ENCODE measurements at regions not wholly inside any gene's neighbourhood (a gene's known extent, or its start where the extent isn't known, plus 50 kb on each side); places are given as distances from the start of the nearest gene placed in this dataset.

DNA sequence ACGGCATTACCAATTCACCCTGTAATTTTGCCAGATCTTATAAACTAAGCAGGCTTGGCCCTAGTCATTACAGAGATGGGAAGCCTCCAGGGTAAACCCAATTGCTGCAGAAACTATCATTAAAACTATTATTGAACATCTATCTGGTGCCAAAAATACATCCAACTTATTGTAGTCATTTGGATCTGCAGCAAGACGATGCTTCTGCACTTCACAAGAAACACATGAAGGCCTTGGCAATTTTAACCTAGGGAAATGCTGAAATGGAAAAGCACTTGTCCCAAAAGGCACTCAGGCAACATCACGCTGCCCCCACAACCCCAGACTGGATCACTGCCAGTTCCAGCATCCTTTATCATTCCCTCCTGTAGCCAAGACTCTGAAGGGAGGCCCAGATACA, 85.3 kb upstream of the ACVR2A start:
- Histone ChIP-seq H3K9ac (ENCODE audit: low read length) (no peak overlapping the region), H3K79me2 (ENCODE audit: control insufficient read depth, insufficient read depth, low read length) (no peaks in the 10 kb centered on the region), H3K9me3 (ENCODE audit: control extremely low read depth in 1 of 3, control insufficient read depth in 2 of 3, insufficient read depth in 1 of 3, low read length in 2 of 3) (no peaks in the 10 kb centered on the region), H3K27ac (ENCODE audit: low read length in 2 of 2) (no peak overlapping the region), H3K4me2 (replicated peaks; ENCODE audit: low read depth, low read length, poor library complexity, severe bottlenecking) (no peak overlapping the region), H2AFZ (ENCODE audit: insufficient read depth, low read depth, low read length, poor library complexity, severe bottlenecking) (no peak overlapping the region), H3K36me3 (replicated peaks in 1 of 2; ENCODE audit: control extremely low read depth in 1 of 2, control insufficient read depth in 1 of 2, extremely low read depth in 1 of 2, insufficient read depth in 2 of 2, low read length in 1 of 2) (no peaks in the 10 kb centered on the region), H3K4me3 (ENCODE audit: control extremely low read depth in 1 of 5, extremely low read depth in 1 of 5, insufficient read depth in 1 of 5, low read depth in 2 of 5, low read length in 4 of 5) (no peak overlapping the region), H3K4me1 (ENCODE audit: control insufficient read depth in 2 of 2, insufficient read depth in 2 of 2, low read length in 2 of 2) (no peaks in the 10 kb centered on the region), H3K27me3 (replicated peaks in 1 of 4; ENCODE audit: control extremely low read depth in 1 of 4, control insufficient read depth in 3 of 4, insufficient read depth in 4 of 4, low read length in 3 of 4) (no peaks in the 10 kb centered on the region), H4K20me1 (ENCODE audit: control insufficient read depth, insufficient read depth, low read length, poor library complexity, severe bottlenecking) (no peaks in the 10 kb centered on the region)
- POLR2A ChIA-PET, result no interaction called here
- ATAC-seq (ENCODE audit: low read depth) (no peak), DNase-seq (no peak)
- no peak overlapping the region for H3K27ac Mint-ChIP-seq
- intact Hi-C loops (cut with micrococcal nuclease), result no loop called here
- H3K9me3 Mint-ChIP-seq (ENCODE audit: insufficient read depth), result no peaks in the 10 kb centered on the region
- CTCF ChIA-PET, result no interaction called here
- no peak for TF ChIP-seq EZH2 (IDR thresholded peaks at IDR 0.05; ENCODE audit: borderline replicate concordance, insufficient read depth, low read depth, low read length, poor library complexity, severe bottlenecking)
- TF ChIP-seq, protein P1, sequence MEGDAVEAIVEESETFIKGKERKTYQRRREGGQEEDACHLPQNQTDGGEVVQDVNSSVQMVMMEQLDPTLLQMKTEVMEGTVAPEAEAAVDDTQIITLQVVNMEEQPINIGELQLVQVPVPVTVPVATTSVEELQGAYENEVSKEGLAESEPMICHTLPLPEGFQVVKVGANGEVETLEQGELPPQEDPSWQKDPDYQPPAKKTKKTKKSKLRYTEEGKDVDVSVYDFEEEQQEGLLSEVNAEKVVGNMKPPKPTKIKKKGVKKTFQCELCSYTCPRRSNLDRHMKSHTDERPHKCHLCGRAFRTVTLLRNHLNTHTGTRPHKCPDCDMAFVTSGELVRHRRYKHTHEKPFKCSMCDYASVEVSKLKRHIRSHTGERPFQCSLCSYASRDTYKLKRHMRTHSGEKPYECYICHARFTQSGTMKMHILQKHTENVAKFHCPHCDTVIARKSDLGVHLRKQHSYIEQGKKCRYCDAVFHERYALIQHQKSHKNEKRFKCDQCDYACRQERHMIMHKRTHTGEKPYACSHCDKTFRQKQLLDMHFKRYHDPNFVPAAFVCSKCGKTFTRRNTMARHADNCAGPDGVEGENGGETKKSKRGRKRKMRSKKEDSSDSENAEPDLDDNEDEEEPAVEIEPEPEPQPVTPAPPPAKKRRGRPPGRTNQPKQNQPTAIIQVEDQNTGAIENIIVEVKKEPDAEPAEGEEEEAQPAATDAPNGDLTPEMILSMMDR (IDR thresholded peaks at IDR 0.05), result no peak
- no peak overlapping the region for H3K4me3 Mint-ChIP-seq
- 72% methylated on average over 3 of the region's 3 CpGs for WGBS (ENCODE audit: insufficient coverage)
- H3K27me3 Mint-ChIP-seq, result peaks cover 7% of the 10 kb centered on the region
- no peaks in the 10 kb centered on the region for H3K4me1 Mint-ChIP-seq

DNA sequence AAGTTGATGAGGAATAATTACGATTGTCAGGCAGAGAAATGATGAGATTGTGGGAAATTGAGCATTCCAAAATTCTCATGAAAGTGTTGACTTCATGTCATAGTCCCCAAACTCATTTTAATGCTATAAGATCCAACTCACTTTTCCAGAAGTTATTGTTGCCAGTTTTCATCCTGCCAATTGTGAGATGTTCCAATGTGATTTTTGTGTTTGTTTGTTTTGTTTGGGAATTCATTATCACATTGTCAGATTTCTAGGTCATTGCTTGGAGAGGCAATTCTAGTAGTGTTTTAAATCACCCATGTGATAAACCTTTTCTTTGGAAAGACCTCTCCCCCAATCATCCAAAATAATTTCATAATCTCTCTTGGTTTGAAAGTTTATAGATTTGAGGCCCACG, 86.0 kb upstream of the ACVR2A start:
- CTCF ChIA-PET, result no interaction called here

More for the DNA sequence above, 86.0 kb upstream of the ACVR2A start:
- H3K9me3 ChIP-seq (ENCODE audit: control extremely low read depth in 1 of 3, control insufficient read depth in 2 of 3, insufficient read depth in 1 of 3, low read length in 2 of 3), result no peaks in the 10 kb centered on the region
- no peak overlapping the region for H3K9ac ChIP-seq (ENCODE audit: low read length)
- Mint-ChIP-seq H3K4me1 (no peaks in the 10 kb centered on the region), H3K27me3 (peaks cover 3% of the 10 kb centered on the region), H3K4me3 (no peak overlapping the region), H3K9me3 (ENCODE audit: insufficient read depth) (no peaks in the 10 kb centered on the region), H3K27ac (no peak overlapping the region)
- H3K79me2 ChIP-seq (ENCODE audit: control insufficient read depth, insufficient read depth, low read length), result no peaks in the 10 kb centered on the region
- intact Hi-C loops (cut with micrococcal nuclease), result no loop called here
- H3K4me2 ChIP-seq (replicated peaks; ENCODE audit: low read depth, low read length, poor library complexity, severe bottlenecking), result no peak overlapping the region
- TF ChIP-seq, protein P1 (IDR thresholded peaks at IDR 0.05), result no peak
- no peak for TF ChIP-seq EZH2 (IDR thresholded peaks at IDR 0.05; ENCODE audit: borderline replicate concordance, insufficient read depth, low read depth, low read length, poor library complexity, severe bottlenecking)
- POLR2A ChIA-PET, result no interaction called here
- H3K27me3 ChIP-seq (replicated peaks in 1 of 4; ENCODE audit: control extremely low read depth in 1 of 4, control insufficient read depth in 3 of 4, insufficient read depth in 4 of 4, low read length in 3 of 4), result no peaks in the 10 kb centered on the region
- no peaks in the 10 kb centered on the region for H3K4me1 ChIP-seq (ENCODE audit: control insufficient read depth in 2 of 2, insufficient read depth in 2 of 2, low read length in 2 of 2)
- H4K20me1 ChIP-seq (ENCODE audit: control insufficient read depth, insufficient read depth, low read length, poor library complexity, severe bottlenecking), result no peaks in the 10 kb centered on the region
- no peak overlapping the region for H2AFZ ChIP-seq (ENCODE audit: insufficient read depth, low read depth, low read length, poor library complexity, severe bottlenecking)
- no peak overlapping the region for H3K4me3 ChIP-seq (ENCODE audit: control extremely low read depth in 1 of 5, extremely low read depth in 1 of 5, insufficient read depth in 1 of 5, low read depth in 2 of 5, low read length in 4 of 5)
- WGBS (ENCODE audit: insufficient coverage), result no CpG with 5 or more reads among the region's 2 CpGs
- no peaks in the 10 kb centered on the region for H3K36me3 ChIP-seq (replicated peaks in 1 of 2; ENCODE audit: control extremely low read depth in 1 of 2, control insufficient read depth in 1 of 2, extremely low read depth in 1 of 2, insufficient read depth in 2 of 2, low read length in 1 of 2)
- H3K27ac ChIP-seq (ENCODE audit: low read length in 2 of 2), result no peak overlapping the region
- ATAC-seq (ENCODE audit: low read depth) (no peak), DNase-seq (no peak)
